T-cell (primary cell): ENCODE measurements at regions not wholly inside any gene's neighbourhood (a gene's known extent, or its start where the extent isn't known, plus 50 kb on each side); places are given as distances from the start of the nearest gene placed in this dataset.

ENCODE experiments used
- ATAC-seq, 4 experiments: fragments of 200-7000 bp in 3 of 4; fragments of 150-1000 bp in 1 of 4; cut with Tn5 transposase; replicated peaks in 1 of 4; 1 replicate in 3 of 4; 2 replicates in 1 of 4; pipeline ENCODE4 v1.10.0; 2021; ENCODE audit warnings: moderate library complexity in 3 of 4, mild to moderate bottlenecking in 2 of 4, moderate number of reproducible peaks in 1 of 4
- CTCF ChIA-PET, 2 donors: fragments of 300-600 bp; sonication (Branson Sonifier 250); formaldehyde crosslinking; loops; one replicate each; lab custom pipeline; 2022; ENCODE audit warnings: antibody characterized with exemption in 2 of 2; lab: Charles Lee
- POLR2A ChIA-PET, 2 donors: fragments of 300-600 bp; sonication (Branson Sonifier 250); formaldehyde crosslinking; loops; one replicate each; lab custom pipeline; 2022; ENCODE audit warnings: antibody characterized with exemption in 2 of 2; lab: Charles Lee
- DNase-seq, 35 experiments: peaks; one replicate each; pipeline versions ENCODE4 v3.0.0 to v3.0.0-alpha.2; 2013 to 2023
- H3K27ac ChIP-seq: one replicate; pipeline ENCODE4 v1.5.1; 2013; ENCODE audit warnings: low read length
- H3K27me3 ChIP-seq, 2 experiments: replicated peaks in 1 of 2; 1 replicate in 1 of 2; 2 replicates in 1 of 2; pipeline versions ENCODE4 v1.6.1 to v1.7.0; 2013; ENCODE audit warnings: low read length in 1 of 2, mixed read lengths in 1 of 2; ENCODE audit not compliant: control insufficient read depth in 2 of 2, insufficient read depth in 2 of 2; ENCODE audit errors: extremely low read depth in 1 of 2
- H3K36me3 ChIP-seq, 2 donors: 1 replicate in 1 of 2; 2 replicates in 1 of 2; pipeline versions ENCODE4 v1.6.1 to v1.7.0; 2013; ENCODE audit warnings: low read length in 1 of 2; ENCODE audit not compliant: control insufficient read depth in 2 of 2, insufficient read depth in 1 of 2; ENCODE audit errors: extremely low read depth in 1 of 2
- H3K4me1 ChIP-seq, 2 experiments: 1 replicate in 1 of 2; 2 replicates in 1 of 2; pipeline versions ENCODE4 v1.6.1 to v1.7.0; 2013; ENCODE audit warnings: low read length in 2 of 2, mixed read lengths in 1 of 2; ENCODE audit not compliant: insufficient read depth in 2 of 2, control insufficient read depth in 1 of 2; ENCODE audit errors: extremely low read depth in 1 of 2
- H3K4me3 ChIP-seq, 2 donors: 1 replicate in 1 of 2; 2 replicates in 1 of 2; pipeline versions ENCODE4 v1.5.1 to v1.7.0; 2013; ENCODE audit warnings: mild to moderate bottlenecking in 2 of 2, low read length in 1 of 2, moderate library complexity in 1 of 2; ENCODE audit not compliant: control insufficient read depth in 1 of 2; ENCODE audit errors: extremely low read depth in 1 of 2
- H3K9me3 ChIP-seq: 2 replicates; pipeline ENCODE4 v1.7.0; 2013
- H3K27ac Mint-ChIP-seq, 2 donors: one replicate each; pipeline ENCODE4 v1.8.0; 2020 to 2021; ENCODE audit warnings: mild to moderate bottlenecking in 2 of 2, mixed read lengths in 2 of 2
- H3K27me3 Mint-ChIP-seq, 2 donors: one replicate each; pipeline ENCODE4 v1.8.0; 2021 to 2022; ENCODE audit warnings: mixed read lengths in 2 of 2
- H3K36me3 Mint-ChIP-seq: one replicate; pipeline ENCODE4 v1.8.0; 2021; ENCODE audit warnings: mixed read lengths
- H3K4me1 Mint-ChIP-seq, 3 donors: one replicate each; pipeline ENCODE4 v1.8.0; 2020 to 2022; ENCODE audit warnings: mixed read lengths in 3 of 3, mild to moderate bottlenecking in 1 of 3
- H3K4me3 Mint-ChIP-seq, 3 donors: one replicate each; pipeline ENCODE4 v1.8.0; 2020 to 2022; ENCODE audit warnings: mild to moderate bottlenecking in 3 of 3, mixed read lengths in 3 of 3, moderate library complexity in 3 of 3
- H3K9me3 Mint-ChIP-seq, 3 donors: one replicate each; pipeline ENCODE4 v1.8.0; 2020 to 2022; ENCODE audit warnings: mixed read lengths in 3 of 3
- WGBS: methylation state at CpG from one replicate; pipeline ENCODE4 v1.1.5; 2013; ENCODE audit warnings: missing lambda C conversion rate; ENCODE audit not compliant: insufficient coverage; 5-methylcytosine and 5-hydroxymethylcytosine counted together

DNA sequence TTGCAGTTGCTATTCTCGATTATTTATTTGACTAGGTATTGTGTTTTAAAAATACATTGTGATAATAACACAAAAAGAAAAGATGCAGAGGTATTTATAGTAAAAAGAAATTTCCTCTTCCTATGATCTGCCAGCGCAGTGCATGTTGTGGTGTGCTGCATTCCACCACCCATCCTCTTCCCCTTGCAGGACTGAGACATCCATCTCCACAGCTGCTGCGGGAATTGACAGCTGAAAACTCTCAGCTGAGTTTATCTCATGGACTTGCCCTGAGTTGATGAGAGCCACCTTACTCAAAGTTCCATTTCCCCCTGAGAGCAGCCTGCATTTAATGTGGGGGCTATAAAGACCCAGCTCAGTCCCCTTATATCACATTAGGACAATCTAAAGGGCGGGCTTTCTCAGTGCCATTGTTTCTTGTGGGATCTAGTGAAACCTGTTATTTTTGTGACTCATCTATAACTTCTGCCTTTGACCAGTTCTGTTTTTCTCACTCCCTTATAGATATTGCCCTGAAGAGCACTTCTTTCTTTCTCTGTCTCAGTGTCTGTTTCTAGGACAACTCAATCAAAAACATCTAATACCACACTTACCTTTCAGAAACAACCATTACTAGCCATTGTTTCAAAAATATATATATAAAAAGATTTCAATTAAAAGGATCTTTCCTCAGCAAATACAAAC, 698.5 kb downstream of the NR4A2 start:
- ATAC-seq, result no peak
- 20% methylated on average over 1 of the region's 4 CpGs for WGBS
- H3K9me3 ChIP-seq, result no peaks in the 10 kb centered on the region
- DNase-seq, result no peak
- H3K27ac ChIP-seq, result no peak overlapping the region
- H3K36me3 ChIP-seq, result no peaks in the 10 kb centered on the region
- POLR2A ChIA-PET, result no interaction called here
- no peak overlapping the region for H3K4me3 ChIP-seq
- CTCF ChIA-PET, result no interaction called here
- H3K4me3 Mint-ChIP-seq, result no peak overlapping the region
- H3K27me3 ChIP-seq, result no peaks in the 10 kb centered on the region
- H3K36me3 Mint-ChIP-seq, result no peaks in the 10 kb centered on the region
- H3K27ac Mint-ChIP-seq, result no peak overlapping the region
- no peaks in the 10 kb centered on the region for H3K4me1 ChIP-seq
- H3K9me3 Mint-ChIP-seq, result peaks cover 0 to 9% (median 0%) of the 10 kb centered on the region in 3 donors
- no peaks in the 10 kb centered on the region for H3K4me1 Mint-ChIP-seq
- H3K27me3 Mint-ChIP-seq, result no peaks in the 10 kb centered on the region

DNA sequence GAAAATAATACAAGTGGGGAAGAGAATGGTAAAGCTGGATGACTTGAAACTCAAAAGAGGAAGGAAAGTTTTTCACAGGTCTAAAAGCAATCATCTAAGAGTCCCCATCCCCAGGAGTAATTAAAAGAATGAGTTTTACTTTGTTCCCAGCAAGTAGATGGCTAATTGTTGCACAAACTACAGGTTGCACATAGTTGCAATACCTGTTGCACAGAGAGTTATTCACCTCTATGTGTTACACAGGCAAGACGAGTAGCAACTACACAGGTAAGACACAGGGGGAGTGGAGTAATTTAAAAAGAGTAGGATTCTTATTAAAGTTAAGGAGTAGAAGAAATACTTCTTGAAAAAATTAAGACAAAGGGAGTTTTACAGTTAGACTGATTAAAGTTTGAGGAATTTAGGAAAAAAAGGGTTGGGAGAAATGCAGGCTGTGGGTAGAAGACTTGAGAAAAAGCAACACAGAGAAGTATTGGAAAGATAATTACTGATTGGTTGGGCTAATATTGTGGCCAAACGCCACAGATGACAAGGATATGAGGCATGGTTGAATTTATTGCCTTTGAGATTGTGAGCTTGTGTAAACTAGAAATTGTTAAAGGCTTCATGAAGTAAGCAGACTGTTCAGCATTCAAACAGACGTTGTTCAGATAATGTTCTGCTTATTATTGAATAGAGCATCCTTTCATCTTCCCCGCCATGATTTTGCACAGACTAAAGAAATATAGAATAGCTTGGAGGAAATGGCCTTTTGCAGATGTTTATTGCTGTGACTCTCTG, 699.3 kb downstream of the NR4A2 start:
- Histone ChIP-seq H3K27ac (no peak overlapping the region), H3K27me3 (no peaks in the 10 kb centered on the region), H3K36me3 (no peaks in the 10 kb centered on the region), H3K4me1 (no peaks in the 10 kb centered on the region), H3K9me3 (no peaks in the 10 kb centered on the region), H3K4me3 (no peak overlapping the region)
- no peak overlapping the region for H3K27ac Mint-ChIP-seq
- peaks cover 0 to 9% (median 0%) of the 10 kb centered on the region in 3 donors for H3K9me3 Mint-ChIP-seq
- WGBS, result 67% methylated on average over 1 of the region's 4 CpGs
- no peak overlapping the region for H3K4me3 Mint-ChIP-seq
- DNase-seq (no peak), ATAC-seq (no peak)
- no peaks in the 10 kb centered on the region for H3K27me3 Mint-ChIP-seq
- ChIA-PET CTCF (interaction anchor here in 1 of 2 donors (0.5 kb wide), 1 partner anchor 28 kb away, joined by 6 read pairs; no protein-coding TSS in a partner anchor), POLR2A (no interaction called here)
- no peaks in the 10 kb centered on the region for H3K4me1 Mint-ChIP-seq
- H3K36me3 Mint-ChIP-seq, result no peaks in the 10 kb centered on the region

DNA sequence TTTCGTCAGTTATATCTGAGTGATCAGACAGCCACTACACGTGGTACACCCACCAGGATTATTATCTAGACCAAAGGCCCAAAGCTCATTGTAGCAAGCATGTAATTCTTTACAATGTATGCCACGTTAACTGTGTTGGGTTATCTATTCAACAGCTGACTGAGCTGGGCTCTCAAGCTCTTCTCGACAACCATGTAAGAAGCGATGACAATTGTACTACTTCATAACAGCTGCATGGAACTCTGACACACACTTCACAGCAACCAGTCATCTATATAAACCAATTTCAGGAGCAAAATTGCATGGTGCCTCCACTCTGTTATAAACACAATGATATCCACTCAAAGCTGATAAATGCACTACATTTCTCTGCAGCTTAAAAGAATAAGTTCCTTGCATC, 701.8 kb downstream of the NR4A2 start:
- Histone ChIP-seq H3K4me3 (no peak overlapping the region), H3K27me3 (no peaks in the 10 kb centered on the region), H3K27ac (no peak overlapping the region), H3K9me3 (no peaks in the 10 kb centered on the region), H3K36me3 (no peaks in the 10 kb centered on the region), H3K4me1 (no peaks in the 10 kb centered on the region)
- ChIA-PET CTCF (no interaction called here), POLR2A (interaction anchor here in 1 of 2 donors (0.5 kb wide), 1 partner anchor 17 kb away, joined by 4 read pairs; no protein-coding TSS in a partner anchor)
- H3K27ac Mint-ChIP-seq, result no peak overlapping the region
- H3K4me1 Mint-ChIP-seq, result no peaks in the 10 kb centered on the region
- no peak for DNase-seq
- H3K27me3 Mint-ChIP-seq, result no peaks in the 10 kb centered on the region
- WGBS, result 89% methylated on average over 4 of the region's 5 CpGs
- ATAC-seq, result no peak
- H3K9me3 Mint-ChIP-seq, result no peaks in the 10 kb centered on the region
- no peak overlapping the region for H3K4me3 Mint-ChIP-seq
- no peaks in the 10 kb centered on the region for H3K36me3 Mint-ChIP-seq

- CTCF ChIA-PET, result no interaction called here
- no peak overlapping the region for H3K4me3 Mint-ChIP-seq
- POLR2A ChIA-PET, result no interaction called here
- no peaks in the 10 kb centered on the region for H3K4me1 Mint-ChIP-seq
- H3K36me3 Mint-ChIP-seq, result no peaks in the 10 kb centered on the region
- no peaks in the 10 kb centered on the region for H3K27me3 Mint-ChIP-seq
- Histone ChIP-seq H3K9me3 (no peaks in the 10 kb centered on the region), H3K4me1 (no peaks in the 10 kb centered on the region), H3K27me3 (no peaks in the 10 kb centered on the region), H3K27ac (no peak overlapping the region), H3K36me3 (no peaks in the 10 kb centered on the region), H3K4me3 (no peak overlapping the region)
- no peak for ATAC-seq
- peaks cover 0 to 3% (median 0%) of the 10 kb centered on the region in 3 donors for H3K9me3 Mint-ChIP-seq
- DNase-seq, result no peak
- WGBS, result no CpG with 5 or more reads among the region's 1 CpG
- no peak overlapping the region for H3K27ac Mint-ChIP-seq
Measured at GRCh38 chr2:155622443-155622842, 710.1 kb downstream of the NR4A2 start.

DNA sequence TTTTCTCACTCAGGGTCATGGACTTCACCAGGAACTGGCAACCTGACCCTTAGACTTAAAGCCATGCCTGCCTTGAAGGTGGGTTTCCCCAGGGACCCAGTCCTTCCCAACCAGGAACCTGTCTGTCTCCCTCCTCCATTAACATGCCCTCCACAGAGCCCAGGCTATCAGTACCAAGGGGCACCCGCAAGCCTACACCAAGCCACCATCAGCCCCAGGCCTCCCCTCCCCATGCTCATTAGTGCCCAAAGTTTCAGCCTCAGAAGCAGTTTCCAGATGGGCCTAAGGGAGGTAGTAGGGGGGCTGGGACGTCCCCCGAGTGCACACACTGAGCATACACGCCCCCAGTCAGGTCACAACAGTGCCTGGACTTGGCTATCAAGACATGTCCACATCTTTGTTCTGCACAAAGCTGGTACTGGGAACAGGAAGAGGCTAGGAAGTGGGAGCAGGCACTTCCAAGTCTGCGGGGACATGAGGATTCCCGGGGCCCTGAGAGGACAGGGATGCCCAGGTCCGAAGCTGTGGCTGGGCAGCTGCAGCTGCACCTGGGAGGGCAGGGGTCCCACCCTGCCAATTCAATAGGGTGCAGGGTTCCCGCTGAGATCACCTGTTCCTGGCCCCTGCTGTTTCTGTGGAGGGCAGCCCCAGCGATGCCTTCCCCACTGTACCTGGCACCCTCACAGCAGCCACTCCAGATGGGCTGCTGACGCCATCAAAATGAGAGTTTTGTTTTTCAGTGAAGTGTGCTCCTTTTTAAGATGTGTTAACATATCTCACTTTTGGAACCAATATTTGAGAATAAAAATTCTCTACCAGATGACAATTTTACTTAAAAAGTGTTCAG, 731.4 kb downstream of the NR4A2 start:
- Mint-ChIP-seq H3K36me3 (no peaks in the 10 kb centered on the region), H3K27ac (no peak overlapping the region), H3K27me3 (no peaks in the 10 kb centered on the region), H3K4me3 (no peak overlapping the region), H3K9me3 (peaks cover 2 to 16% (median 4%) of the 10 kb centered on the region in 3 donors), H3K4me1 (no peaks in the 10 kb centered on the region)
- Histone ChIP-seq H3K9me3 (no peaks in the 10 kb centered on the region), H3K4me1 (no peaks in the 10 kb centered on the region), H3K4me3 (no peak overlapping the region), H3K36me3 (no peaks in the 10 kb centered on the region), H3K27me3 (peaks cover 0 to 2% of the 10 kb centered on the region in 2 experiments), H3K27ac (no peak overlapping the region)
- no peak for ATAC-seq
- POLR2A ChIA-PET, result no interaction called here
- WGBS, result 80% methylated on average over 6 of the region's 10 CpGs
- no peak for DNase-seq
- CTCF ChIA-PET, result no interaction called here

DNA sequence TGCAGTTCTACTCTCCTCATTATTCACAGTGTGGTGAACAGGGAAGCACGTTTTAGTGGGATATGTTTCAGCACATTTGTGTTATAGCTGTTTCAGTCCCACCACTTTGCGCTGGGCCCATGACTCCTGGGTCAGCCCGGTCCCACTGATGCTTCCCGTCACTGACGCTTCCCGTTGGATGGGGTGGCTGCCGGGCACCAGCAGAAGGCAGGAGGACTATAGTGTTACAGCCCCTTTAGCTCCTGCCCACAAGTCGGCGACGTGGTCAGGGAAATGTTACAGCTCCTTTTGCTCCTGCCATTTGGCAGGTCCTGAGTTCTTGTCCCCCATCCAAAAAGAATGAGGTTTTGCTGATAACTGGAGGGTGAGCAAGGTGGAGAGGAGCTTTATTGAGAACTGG, 732.2 kb downstream of the NR4A2 start:
- Mint-ChIP-seq H3K36me3 (no peaks in the 10 kb centered on the region), H3K27me3 (no peaks in the 10 kb centered on the region), H3K4me1 (no peaks in the 10 kb centered on the region), H3K9me3 (peaks cover 4 to 16% (median 4%) of the 10 kb centered on the region in 3 donors), H3K27ac (no peak overlapping the region), H3K4me3 (no peak overlapping the region)
- DNase-seq (no peak), ATAC-seq (no peak)
- WGBS, result 90% methylated on average over 10 of the region's 10 CpGs
- CTCF ChIA-PET, result no interaction called here
- no peaks in the 10 kb centered on the region for H3K9me3 ChIP-seq
- no peak overlapping the region for H3K27ac ChIP-seq
- POLR2A ChIA-PET, result no interaction called here
- H3K36me3 ChIP-seq, result no peaks in the 10 kb centered on the region
- H3K27me3 ChIP-seq, result peaks cover 0 to 2% of the 10 kb centered on the region in 2 experiments
- no peak overlapping the region for H3K4me3 ChIP-seq
- no peaks in the 10 kb centered on the region for H3K4me1 ChIP-seq
